ENCODE measurements at regions not wholly inside any gene's neighbourhood (a gene's known extent, or its start where the extent isn't known, plus 50 kb on each side); places are given as distances from the start of the nearest gene placed in this dataset.

- DNase-seq = no peak
Measured at GRCh38 chr13:90952326-90952725, 395.2 kb upstream of the MIR17HG start.

GRCh38 chr13:90954605-90955195 lies 392.8 kb upstream of the MIR17HG start:
- no peak for DNase-seq

GRCh38 chr13:90956031-90956430 lies 391.5 kb upstream of the MIR17HG start:
- DNase-seq = no peak

- DNase-seq = no peak
Measured at GRCh38 chr13:90958866-90959265, 388.6 kb upstream of the MIR17HG start.

GRCh38 chr13:90968166-90968904 lies 379.2 kb upstream of the MIR17HG start:
- DNase-seq = peak; percentile 8

GRCh38 chr13:90974249-90974975 lies 373.1 kb upstream of the MIR17HG start:
- DNase-seq = no peak

GRCh38 chr13:90979059-90979458 lies 368.4 kb upstream of the MIR17HG start:
- DNase-seq = no peak

- no peak for DNase-seq
Measured at GRCh38 chr13:90984756-90985155, 362.7 kb upstream of the MIR17HG start.

- no peak for DNase-seq
Measured at GRCh38 chr13:90995001-90995400, 352.5 kb upstream of the MIR17HG start.

GRCh38 chr13:90995614-90996013 lies 351.9 kb upstream of the MIR17HG start:
- DNase-seq = no peak

GRCh38 chr13:90997951-90998350 lies 349.5 kb upstream of the MIR17HG start:
- DNase-seq = no peak

GRCh38 chr13:90999401-90999800 lies 348.1 kb upstream of the MIR17HG start:
- DNase-seq = no peak

GRCh38 chr13:91001371-91001770 lies 346.1 kb upstream of the MIR17HG start:
- no peak for DNase-seq

- DNase-seq = no peak
Measured at GRCh38 chr13:91014696-91015095, 332.8 kb upstream of the MIR17HG start.

GRCh38 chr13:91017031-91017668 lies 330.3 kb upstream of the MIR17HG start:
- DNase-seq = peak; percentile 79

- DNase-seq = peak; percentile 70
Measured at GRCh38 chr13:91017669-91018053, 329.8 kb upstream of the MIR17HG start.

GRCh38 chr13:91020461-91021034 lies 326.9 kb upstream of the MIR17HG start:
- DNase-seq = no peak

GRCh38 chr13:91024157-91024792 lies 323.2 kb upstream of the MIR17HG start:
- no peak for DNase-seq

GRCh38 chr13:91025442-91025841 lies 322.0 kb upstream of the MIR17HG start:
- DNase-seq = no peak

- no peak for DNase-seq
Measured at GRCh38 chr13:91031508-91031907, 316.0 kb upstream of the MIR17HG start.

GRCh38 chr13:91032104-91032503 lies 315.4 kb upstream of the MIR17HG start:
- no peak for DNase-seq

GRCh38 chr13:91036886-91037285 lies 310.6 kb upstream of the MIR17HG start:
- DNase-seq = no peak

- no peak for DNase-seq
Measured at GRCh38 chr13:91042870-91043269, 304.6 kb upstream of the MIR17HG start.
